ENCODE measurements at regions not wholly inside any gene's neighbourhood (a gene's known extent, or its start where the extent isn't known, plus 50 kb on each side); places are given as distances from the start of the nearest gene placed in this dataset.

DNA sequence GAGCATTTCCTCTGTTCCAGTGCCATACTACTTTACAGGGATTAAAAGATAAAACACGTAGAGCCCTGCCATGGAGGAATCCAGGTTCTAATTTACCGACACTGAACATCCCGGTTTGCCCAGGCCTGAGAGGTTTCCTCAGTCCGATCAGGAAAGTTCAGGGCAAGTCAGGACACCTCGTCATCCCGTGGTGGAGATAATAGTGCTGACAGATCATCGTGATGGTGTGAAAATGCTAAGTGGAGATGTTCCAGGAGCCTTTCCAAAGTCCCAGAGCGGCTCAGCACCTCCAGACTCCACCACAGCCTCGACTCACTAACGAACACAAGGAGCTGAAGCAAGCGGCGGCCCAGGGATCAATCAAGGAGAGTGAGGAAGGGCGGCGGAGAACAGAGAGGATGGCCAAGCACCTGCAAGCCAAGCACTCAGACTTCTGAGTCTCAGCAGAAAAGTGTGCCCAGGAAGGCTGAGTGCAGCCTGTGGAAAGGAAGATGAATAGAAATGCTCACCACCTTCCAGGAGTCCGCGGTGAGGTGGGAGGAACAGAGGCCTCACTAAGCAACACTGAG, 103.7 kb upstream of the VWC2 start:
- H3K4me1 ChIP-seq (ENCODE audit: insufficient read depth) = no peaks in the 10 kb centered on the region; the same call in 1 of the 2 replicates
- H3K36me3 Mint-ChIP-seq (ENCODE audit: low read depth) = peaks cover 18% of the 10 kb centered on the region
- H3K4me3 ChIP-seq = no peak overlapping the region
- no peak overlapping the region for H3K27ac Mint-ChIP-seq
- ATAC-seq = no peak
- H2AFZ ChIP-seq = peak overlapping the region; percentile 15; the same call in 1 of the 2 replicates
- no peaks in the 10 kb centered on the region; the same call in 1 of the 2 replicates for H3K36me3 ChIP-seq (ENCODE audit: insufficient read depth)
- H3K4me1 Mint-ChIP-seq = peaks cover 10% of the 10 kb centered on the region; the same call in 2 of the 3 replicates
- H3K9me2 ChIP-seq (ENCODE audit: insufficient read depth) = 0 out of 2 replicates have a peak, but pooled peaks cover 14% of the 10 kb centered on the region
- no peaks in the 10 kb centered on the region for H3K79me2 ChIP-seq (replicated peaks; ENCODE audit: insufficient read depth)
- no peaks in the 10 kb centered on the region for H4K20me1 ChIP-seq (replicated peaks; ENCODE audit: insufficient read depth)
- no peaks in the 10 kb centered on the region for H3K27me3 ChIP-seq (ENCODE audit: insufficient read depth)
- H3K4me2 ChIP-seq = no peak overlapping the region
- DNase-seq (ENCODE audit: low spot score) = no peak
- no peaks in the 10 kb centered on the region for H3F3A ChIP-seq (replicated peaks; ENCODE audit: low read depth)
- H3K9me3 Mint-ChIP-seq = peaks cover 15% of the 10 kb centered on the region
- H3K27ac ChIP-seq (ENCODE audit: low read depth) = no peak overlapping the region
- TF ChIP-seq ZNF114 (CRISPR knock-in tag; IDR thresholded peaks at IDR 0.05) = no peak
- TF ChIP-seq POLR2AphosphoS5 (IDR thresholded peaks at IDR 0.05; ENCODE audit: low read depth) = no peak
- no peak for TF ChIP-seq STAT1 (IDR thresholded peaks at IDR 0.05; ENCODE audit: unreplicated experiment)
- TF ChIP-seq CREB1 (CRISPR knock-in tag; IDR thresholded peaks at IDR 0.05; ENCODE audit: low read depth) = no peak
- no peak for TF ChIP-seq NANOG (IDR thresholded peaks at IDR 0.05; ENCODE audit: borderline replicate concordance)
- H3K27me3 Mint-ChIP-seq (ENCODE audit: insufficient read depth, low read depth, poor library complexity) = peaks cover 5% of the 10 kb centered on the region
- no peak overlapping the region for H3K4me3 Mint-ChIP-seq

GRCh38 chr7:49670991-49671390, 102.4 kb upstream of the VWC2 start:
- peaks cover 3% of the 10 kb centered on the region for H3K27me3 Mint-ChIP-seq (ENCODE audit: insufficient read depth, low read depth, poor library complexity)
- Histone ChIP-seq H3K4me2 (no peak overlapping the region), H3K4me1 (ENCODE audit: insufficient read depth) (peaks cover 1% of the 10 kb centered on the region), H3K27ac (ENCODE audit: low read depth) (no peak overlapping the region), H3K27me3 (ENCODE audit: insufficient read depth) (no peaks in the 10 kb centered on the region), H2AFZ (no peak overlapping the region), H3K36me3 (ENCODE audit: insufficient read depth) (no peaks in the 10 kb centered on the region), H3F3A (replicated peaks; ENCODE audit: low read depth) (no peaks in the 10 kb centered on the region), H4K20me1 (replicated peaks; ENCODE audit: insufficient read depth) (no peaks in the 10 kb centered on the region), H3K4me3 (no peak overlapping the region), H3K9me2 (ENCODE audit: insufficient read depth) (0 out of 2 replicates have a peak, but pooled peaks cover 14% of the 10 kb centered on the region), H3K79me2 (replicated peaks; ENCODE audit: insufficient read depth) (no peaks in the 10 kb centered on the region)
- peaks cover 9% of the 10 kb centered on the region; the same call in 2 of the 3 replicates for H3K36me3 Mint-ChIP-seq (ENCODE audit: low read depth)
- H3K9me3 Mint-ChIP-seq = peaks cover 5% of the 10 kb centered on the region; the same call in 2 of the 3 replicates
- DNase-seq (ENCODE audit: low spot score) (no peak), ATAC-seq (no peak)
- H3K27ac Mint-ChIP-seq = no peak overlapping the region
- H3K4me1 Mint-ChIP-seq = peaks cover 10% of the 10 kb centered on the region; the same call in 2 of the 3 replicates
- no peak overlapping the region for H3K4me3 Mint-ChIP-seq
- TF ChIP-seq ETS1 (IDR thresholded peaks at IDR 0.05) (no peak), STAT1 (IDR thresholded peaks at IDR 0.05; ENCODE audit: unreplicated experiment) (no peak), JUNB (IDR thresholded peaks at IDR 0.05; ENCODE audit: unreplicated experiment) (no peak), NANOG (IDR thresholded peaks at IDR 0.05; ENCODE audit: borderline replicate concordance) (no peak), REST (IDR thresholded peaks at IDR 0.05; ENCODE audit: unreplicated experiment) (no peak), CREB1 (CRISPR knock-in tag; IDR thresholded peaks at IDR 0.05; ENCODE audit: low read depth) (no peak)
- TF ChIP-seq, protein P1, sequence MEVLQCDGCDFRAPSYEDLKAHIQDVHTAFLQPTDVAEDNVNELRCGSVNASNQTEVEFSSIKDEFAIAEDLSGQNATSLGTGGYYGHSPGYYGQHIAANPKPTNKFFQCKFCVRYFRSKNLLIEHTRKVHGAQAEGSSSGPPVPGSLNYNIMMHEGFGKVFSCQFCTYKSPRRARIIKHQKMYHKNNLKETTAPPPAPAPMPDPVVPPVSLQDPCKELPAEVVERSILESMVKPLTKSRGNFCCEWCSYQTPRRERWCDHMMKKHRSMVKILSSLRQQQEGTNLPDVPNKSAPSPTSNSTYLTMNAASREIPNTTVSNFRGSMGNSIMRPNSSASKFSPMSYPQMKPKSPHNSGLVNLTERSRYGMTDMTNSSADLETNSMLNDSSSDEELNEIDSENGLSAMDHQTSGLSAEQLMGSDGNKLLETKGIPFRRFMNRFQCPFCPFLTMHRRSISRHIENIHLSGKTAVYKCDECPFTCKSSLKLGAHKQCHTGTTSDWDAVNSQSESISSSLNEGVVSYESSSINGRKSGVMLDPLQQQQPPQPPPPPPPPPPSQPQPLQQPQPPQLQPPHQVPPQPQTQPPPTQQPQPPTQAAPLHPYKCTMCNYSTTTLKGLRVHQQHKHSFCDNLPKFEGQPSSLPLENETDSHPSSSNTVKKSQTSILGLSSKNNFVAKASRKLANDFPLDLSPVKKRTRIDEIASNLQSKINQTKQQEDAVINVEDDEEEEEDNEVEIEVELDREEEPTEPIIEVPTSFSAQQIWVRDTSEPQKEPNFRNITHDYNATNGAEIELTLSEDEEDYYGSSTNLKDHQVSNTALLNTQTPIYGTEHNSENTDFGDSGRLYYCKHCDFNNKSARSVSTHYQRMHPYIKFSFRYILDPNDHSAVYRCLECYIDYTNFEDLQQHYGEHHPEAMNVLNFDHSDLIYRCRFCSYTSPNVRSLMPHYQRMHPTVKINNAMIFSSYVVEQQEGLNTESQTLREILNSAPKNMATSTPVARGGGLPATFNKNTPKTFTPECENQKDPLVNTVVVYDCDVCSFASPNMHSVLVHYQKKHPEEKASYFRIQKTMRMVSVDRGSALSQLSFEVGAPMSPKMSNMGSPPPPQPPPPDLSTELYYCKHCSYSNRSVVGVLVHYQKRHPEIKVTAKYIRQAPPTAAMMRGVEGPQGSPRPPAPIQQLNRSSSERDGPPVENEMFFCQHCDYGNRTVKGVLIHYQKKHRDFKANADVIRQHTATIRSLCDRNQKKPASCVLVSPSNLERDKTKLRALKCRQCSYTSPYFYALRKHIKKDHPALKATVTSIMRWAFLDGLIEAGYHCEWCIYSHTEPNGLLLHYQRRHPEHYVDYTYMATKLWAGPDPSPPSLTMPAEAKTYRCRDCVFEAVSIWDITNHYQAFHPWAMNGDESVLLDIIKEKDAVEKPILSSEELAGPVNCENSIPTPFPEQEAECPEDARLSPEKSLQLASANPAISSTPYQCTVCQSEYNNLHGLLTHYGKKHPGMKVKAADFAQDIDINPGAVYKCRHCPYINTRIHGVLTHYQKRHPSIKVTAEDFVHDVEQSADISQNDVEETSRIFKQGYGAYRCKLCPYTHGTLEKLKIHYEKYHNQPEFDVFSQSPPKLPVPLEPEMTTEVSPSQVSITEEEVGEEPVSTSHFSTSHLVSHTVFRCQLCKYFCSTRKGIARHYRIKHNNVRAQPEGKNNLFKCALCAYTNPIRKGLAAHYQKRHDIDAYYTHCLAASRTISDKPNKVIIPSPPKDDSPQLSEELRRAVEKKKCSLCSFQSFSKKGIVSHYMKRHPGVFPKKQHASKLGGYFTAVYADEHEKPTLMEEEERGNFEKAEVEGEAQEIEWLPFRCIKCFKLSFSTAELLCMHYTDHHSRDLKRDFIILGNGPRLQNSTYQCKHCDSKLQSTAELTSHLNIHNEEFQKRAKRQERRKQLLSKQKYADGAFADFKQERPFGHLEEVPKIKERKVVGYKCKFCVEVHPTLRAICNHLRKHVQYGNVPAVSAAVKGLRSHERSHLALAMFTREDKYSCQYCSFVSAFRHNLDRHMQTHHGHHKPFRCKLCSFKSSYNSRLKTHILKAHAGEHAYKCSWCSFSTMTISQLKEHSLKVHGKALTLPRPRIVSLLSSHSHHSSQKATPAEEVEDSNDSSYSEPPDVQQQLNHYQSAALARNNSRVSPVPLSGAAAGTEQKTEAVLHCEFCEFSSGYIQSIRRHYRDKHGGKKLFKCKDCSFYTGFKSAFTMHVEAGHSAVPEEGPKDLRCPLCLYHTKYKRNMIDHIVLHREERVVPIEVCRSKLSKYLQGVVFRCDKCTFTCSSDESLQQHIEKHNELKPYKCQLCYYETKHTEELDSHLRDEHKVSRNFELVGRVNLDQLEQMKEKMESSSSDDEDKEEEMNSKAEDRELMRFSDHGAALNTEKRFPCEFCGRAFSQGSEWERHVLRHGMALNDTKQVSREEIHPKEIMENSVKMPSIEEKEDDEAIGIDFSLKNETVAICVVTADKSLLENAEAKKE (CRISPR knock-in tag; IDR thresholded peaks at IDR 0.05) = no peak

All from GM23338 (cell line).